Fibroblast of peridontal ligament (primary cell): ENCODE measurements at regions not wholly inside any gene's neighbourhood (a gene's known extent, or its start where the extent isn't known, plus 50 kb on each side); places are given as distances from the start of the nearest gene placed in this dataset.

Source experiments
- DNase-seq: peaks from one replicate; pipeline ENCODE4 v3.0.0-alpha.2; 2010; ENCODE audit errors: extremely low read depth

DNA sequence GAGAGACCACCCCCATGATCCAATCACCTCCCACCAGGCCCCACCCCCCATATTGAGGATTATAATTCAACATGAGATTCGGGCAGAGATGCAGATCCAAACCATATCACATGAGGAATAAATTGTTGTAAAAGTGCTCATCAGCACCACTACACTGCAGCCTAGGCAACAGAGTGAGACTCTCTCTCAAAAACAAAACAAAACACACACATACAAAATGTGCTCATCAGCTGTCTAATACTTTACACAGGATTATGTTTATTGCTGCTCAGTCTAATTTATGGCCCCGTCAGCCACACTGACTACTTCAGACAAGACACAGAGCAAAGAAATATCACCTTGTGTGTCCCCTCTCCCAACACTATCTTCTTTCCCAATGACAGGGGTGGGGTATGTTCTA, 72.9 kb upstream of the PPM1J start:
- DNase-seq = no peak

DNA sequence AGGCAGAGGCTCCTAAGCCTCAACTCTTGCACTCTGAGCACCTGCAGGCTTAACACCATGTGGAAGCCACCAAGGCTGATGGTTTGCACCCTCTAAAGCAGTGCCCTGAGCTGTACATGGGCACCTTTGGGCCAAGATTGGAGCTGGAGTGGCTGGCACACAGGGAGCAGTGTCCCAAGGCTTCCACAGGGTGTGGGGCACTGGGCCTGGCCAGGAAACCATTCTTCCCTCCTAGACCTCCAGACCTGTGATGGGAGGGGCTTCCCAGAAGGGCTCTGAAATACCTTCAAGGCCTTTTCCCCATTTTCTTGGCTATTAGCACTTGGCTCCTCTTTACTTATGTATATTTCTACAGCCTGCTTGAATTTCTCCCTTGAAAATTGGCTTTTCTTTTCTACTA, 67.9 kb upstream of the PPM1J start:
- DNase-seq = no peak

DNA sequence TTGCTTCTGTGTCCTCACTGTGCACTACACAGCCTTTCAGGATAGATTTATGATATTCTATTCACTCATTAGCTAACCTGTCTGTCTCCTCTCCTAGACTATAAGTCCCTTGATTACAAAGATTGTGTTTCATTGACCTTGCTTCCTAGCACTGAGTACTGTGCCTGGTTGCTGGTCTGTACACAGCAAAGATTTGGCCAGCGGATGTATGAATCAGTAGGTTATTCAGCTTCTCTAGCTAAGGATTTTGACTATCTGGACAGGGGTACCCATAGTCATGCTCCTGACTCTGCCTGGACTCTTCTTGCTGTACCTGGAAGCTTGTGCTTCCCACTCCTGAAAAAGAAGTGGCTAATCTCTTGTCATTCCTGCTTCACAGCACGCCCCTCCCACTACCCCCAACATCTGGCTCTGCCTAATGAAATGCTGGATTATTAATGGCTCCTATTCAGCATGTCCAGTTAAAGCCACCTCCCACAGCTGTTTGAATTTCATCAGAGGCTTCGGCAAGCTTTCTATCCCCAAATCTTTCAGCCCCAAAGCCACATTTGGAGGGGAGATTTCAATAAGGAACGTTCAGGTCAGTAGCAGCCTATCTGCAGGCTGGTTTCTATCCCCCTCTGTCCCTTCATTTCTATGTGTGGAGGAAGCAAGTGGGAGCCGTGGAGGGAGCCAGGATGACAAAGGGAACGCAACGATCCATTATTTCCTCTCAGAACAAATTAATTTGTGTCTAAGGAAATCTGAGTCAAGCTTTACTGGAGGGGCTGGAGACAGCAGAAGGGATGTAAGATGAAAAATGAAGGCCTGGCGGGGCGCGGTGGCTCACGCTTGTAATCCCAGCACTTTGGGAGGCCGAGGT, 64.8 kb upstream of the PPM1J start:
- DNase-seq = no peak

DNA sequence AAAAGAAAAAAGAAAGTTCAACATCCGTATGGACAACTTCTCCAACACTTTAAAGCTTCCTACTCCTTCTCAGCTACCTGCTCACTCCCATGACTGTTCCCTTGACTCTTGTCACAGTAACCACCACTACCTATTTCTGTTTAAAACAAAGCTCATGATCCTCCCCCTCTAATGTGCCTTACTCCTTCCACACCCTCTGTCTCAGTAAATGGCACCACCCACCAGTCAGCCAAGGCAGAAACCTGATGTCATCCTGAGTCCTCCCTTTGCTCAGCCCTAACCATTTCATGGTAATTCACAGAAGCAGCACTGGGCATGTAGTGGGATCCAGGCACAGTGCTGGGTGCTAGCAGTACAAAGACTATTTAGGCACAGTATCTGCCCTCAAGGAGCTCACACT, 63.0 kb upstream of the PPM1J start:
- no peak for DNase-seq

DNA sequence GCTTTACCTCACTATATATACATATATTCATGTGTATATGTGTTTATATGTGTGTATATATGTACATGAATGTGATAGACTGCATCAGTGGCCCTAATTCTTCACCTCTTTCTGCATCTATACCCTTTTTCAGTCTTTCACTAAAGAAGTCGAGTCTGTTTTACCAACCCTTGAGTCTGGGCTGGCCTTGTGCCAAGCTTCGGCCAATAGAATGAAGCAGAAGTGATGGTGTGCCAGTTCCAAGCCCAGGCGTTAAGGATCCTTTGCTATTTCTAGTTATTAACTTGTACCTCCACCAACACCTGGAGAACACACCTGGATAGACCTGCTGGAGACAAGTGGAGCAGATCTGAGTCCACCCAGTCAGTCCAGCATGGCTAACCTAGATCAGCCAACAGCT, 61.6 kb upstream of the PPM1J start:
- DNase-seq = no peak

DNA sequence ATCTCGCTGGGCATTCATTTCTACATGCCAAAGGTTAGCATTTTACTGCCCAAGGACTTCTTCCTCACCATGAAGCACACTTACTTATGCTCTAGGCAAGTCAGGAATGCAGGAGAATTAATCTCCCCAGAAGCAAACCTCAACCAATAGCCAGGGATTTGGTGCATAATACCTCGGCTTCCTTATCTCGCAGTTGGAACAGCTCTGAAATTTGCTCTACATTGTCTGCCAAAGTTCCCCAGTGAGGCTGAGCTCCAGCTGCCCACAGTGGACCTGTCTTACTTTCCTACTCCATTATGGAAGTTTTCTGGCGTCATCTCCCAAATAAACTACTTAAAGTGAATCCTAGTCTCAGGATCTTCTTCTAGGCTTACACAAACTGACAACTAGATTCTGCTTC, 57.6 kb upstream of the PPM1J start:
- no peak for DNase-seq

DNA sequence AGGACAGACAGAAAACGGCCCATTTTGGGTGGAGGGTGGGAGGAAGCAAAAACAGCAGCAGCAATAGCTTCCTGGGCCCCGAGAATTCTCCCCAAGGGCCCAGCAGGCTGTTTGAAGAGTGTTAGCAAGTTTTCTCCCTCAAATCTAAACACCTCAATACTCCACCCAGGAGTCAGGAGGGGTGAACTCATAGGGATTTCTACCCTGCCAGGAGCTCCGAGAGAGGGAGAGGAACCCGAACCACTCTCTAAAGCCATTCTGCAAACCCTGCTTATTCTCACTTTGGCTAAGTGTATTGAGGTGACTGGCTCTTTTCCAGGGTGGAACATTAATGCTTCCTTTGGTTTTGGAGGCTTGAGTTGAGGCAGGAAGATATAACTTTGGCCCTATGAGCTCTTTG, 55.6 kb upstream of the PPM1J start:
- DNase-seq = no peak

DNA sequence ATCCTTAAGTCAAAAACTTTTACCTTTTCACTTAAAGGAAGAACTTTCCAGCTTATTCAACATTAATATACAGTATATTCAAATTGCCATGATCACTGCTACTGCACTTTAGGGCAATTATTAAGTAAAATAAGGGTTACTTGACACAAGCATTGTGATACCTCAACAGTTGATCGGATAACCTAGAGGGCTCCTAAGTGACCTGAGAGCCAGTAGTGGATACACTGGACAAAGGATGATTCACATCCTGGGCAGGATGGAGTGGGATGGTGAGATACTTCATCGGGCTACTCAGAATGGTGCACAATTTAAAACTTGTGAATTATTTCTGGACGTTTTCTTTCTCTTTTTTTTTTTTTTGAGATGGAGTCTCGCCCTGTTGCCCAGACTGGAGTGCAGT, 54.5 kb upstream of the PPM1J start:
- no peak for DNase-seq

DNA sequence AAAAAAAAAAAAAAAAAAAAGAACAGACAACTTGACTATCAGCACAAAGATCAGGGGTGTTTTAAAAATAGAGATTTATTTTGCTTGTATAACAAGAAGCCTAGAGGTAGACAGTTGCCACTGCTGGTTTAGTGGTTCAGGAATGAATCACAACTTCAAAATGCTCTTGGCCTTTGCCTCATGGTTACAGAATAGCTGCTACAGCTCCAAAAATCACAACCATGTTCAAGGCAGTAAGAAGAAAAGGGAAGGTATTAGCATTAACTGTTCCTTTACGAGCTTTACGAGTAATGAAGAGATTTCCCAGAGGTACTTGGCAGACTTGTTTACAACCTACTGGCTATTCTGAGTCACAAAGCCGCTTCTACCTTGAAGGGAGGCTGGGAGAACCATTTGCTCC, 52.5 kb upstream of the PPM1J start:
- no peak for DNase-seq
